NCI-H2107 (cell line): ENCODE measurements at regions not wholly inside any gene's neighbourhood (a gene's known extent, or its start where the extent isn't known, plus 50 kb on each side); places are given as distances from the start of the nearest gene placed in this dataset.

Experiments
- DNase-seq: peaks from one replicate; lab custom pipeline; 2025; lab: John Stamatoyannopoulos, UW

- DNase-seq = no peak
Observed at GRCh38 chr3:147015334-147015733, 391.0 kb downstream of the ZIC4 start.

DNA sequence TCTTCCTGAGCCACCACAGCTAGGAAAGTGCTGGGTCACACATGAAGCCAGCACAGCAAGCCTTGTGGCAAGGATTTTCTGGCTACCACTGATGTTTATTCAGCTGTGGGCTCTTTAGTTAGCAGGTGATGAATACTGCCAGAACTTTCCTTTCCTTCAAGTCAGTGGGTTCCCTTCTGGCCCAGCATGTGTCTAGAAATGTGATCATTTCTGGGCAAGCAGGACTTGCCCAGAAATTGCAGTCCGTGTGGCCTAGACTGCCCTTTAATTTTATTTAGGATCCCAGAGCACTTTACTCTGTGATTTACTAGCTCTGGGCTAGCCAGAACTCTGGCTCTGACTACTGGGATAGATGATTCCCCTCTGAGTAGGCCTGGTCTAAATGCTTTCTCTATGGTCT, 397.5 kb downstream of the ZIC4 start:
- no peak for DNase-seq

GRCh38 chr3:147008458-147008857, 397.9 kb downstream of the ZIC4 start:
- no peak for DNase-seq

- DNase-seq = no peak
Observed at GRCh38 chr3:147007736-147008245, 398.6 kb downstream of the ZIC4 start.

GRCh38 chr3:147002721-147003120, 397.6 kb upstream of the PLSCR5 start:
- DNase-seq = no peak

DNA sequence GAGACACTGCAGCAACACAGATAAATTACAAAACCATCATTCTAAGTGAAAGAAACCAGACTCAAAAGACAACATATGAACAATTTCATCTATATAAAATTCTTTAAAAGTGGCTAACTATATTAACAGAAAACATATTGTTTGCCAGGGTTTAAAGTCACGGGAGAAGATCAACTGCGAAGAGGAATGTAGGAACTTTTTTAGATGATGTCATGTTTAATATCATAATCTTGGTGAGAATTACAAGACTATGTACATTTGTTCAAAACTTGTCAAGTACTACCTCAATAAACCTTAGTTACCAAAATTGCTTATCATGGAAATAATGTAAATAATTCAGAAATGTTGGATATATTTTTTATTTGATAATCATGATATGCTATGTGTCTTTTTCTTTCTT, 395.1 kb upstream of the PLSCR5 start:
- no peak for DNase-seq

- DNase-seq = no peak
Observed at GRCh38 chr3:146991907-146992306, 386.8 kb upstream of the PLSCR5 start.

DNA sequence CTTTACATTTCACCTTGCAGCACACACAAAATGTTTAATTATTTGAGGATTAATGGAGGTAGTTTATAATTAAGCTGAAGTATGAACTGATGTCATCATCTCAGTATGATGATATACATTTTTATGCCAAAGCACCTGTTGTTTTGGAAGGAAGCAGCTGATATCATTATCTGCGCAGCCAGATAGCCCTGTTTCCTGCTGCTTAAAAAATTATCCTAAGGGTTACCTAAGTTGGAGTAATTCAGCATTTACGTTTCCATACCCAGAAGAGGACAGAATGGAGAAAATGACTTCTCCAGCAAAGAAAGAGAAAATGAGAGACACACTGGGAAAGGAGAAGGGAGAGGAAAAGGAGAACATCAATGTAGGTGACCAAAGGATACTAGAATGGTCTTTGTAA, 370.3 kb upstream of the PLSCR5 start:
- no peak for DNase-seq

DNA sequence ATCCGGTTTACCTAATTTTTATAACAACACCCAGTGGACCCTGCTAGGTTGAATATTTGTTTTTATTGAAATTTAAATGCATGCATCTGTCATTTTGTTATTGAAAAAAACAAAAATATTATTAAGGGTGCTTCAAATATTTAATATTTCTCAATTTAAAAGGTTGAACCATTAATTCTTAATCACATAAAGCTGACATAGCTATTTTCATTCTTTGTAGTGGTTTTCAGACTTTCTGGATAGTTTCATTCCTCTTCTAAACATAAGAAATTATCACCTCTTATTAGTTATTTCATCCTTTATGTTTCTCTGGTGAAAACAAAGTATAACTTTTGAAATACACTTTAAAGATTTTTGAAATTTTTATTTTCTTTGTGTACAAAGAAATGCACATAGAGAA, 369.9 kb upstream of the PLSCR5 start:
- DNase-seq = no peak

- DNase-seq = no peak
Observed at GRCh38 chr3:146974001-146974400, 368.9 kb upstream of the PLSCR5 start.

GRCh38 chr3:146972726-146973125, 367.6 kb upstream of the PLSCR5 start:
- no peak for DNase-seq

DNA sequence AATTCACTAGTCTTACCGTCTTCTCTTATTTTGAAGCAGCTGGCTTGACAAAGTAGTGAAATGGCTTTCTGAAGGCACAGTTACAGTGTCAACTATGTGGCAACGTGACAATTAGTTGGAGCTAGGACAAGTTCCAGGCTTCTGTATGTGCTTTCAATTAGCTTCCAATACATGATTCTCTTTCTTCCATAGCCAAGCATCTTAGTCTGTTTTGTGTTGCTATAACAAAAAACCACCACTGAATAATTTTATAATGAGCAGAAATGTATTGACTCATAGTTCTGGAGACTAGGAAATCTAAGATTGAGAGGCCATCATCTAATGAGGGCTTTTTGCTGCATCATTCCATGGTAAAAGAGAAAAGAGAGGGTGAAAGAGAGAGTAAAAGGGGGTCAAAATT, 365.1 kb upstream of the PLSCR5 start:
- no peak for DNase-seq

GRCh38 chr3:146969356-146969755, 364.2 kb upstream of the PLSCR5 start:
- no peak for DNase-seq

- no peak for DNase-seq
Observed at GRCh38 chr3:146968204-146968651, 363.1 kb upstream of the PLSCR5 start.

- DNase-seq = no peak
Observed at GRCh38 chr3:146967783-146968182, 362.6 kb upstream of the PLSCR5 start.

GRCh38 chr3:146966124-146966523, 361.0 kb upstream of the PLSCR5 start:
- no peak for DNase-seq

- no peak for DNase-seq
Observed at GRCh38 chr3:146953511-146953981, 348.4 kb upstream of the PLSCR5 start.

- DNase-seq = no peak
Observed at GRCh38 chr3:146948985-146949384, 343.8 kb upstream of the PLSCR5 start.

DNA sequence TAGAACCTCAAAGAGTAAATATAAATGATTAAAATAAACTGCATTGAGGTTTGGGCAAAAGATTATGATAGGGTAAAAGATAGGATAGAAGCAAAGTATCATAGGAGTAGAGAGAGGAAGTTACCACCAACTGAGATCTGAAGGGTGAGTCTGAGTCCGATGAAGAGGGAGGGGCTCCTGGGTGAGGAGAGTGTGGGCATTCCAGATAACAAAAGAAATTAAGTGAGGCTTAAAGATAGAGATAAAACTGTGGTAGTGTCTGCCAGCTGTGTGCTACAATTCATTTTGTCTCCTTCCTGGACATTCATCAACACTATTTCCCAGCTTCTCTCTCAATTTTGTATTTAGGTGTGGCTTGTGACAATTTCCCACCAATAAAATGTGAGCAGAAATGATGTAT, 343.0 kb upstream of the PLSCR5 start:
- no peak for DNase-seq

GRCh38 chr3:146929696-146930095, 324.6 kb upstream of the PLSCR5 start:
- DNase-seq = no peak

GRCh38 chr3:146928421-146929059, 323.4 kb upstream of the PLSCR5 start:
- no peak for DNase-seq

DNA sequence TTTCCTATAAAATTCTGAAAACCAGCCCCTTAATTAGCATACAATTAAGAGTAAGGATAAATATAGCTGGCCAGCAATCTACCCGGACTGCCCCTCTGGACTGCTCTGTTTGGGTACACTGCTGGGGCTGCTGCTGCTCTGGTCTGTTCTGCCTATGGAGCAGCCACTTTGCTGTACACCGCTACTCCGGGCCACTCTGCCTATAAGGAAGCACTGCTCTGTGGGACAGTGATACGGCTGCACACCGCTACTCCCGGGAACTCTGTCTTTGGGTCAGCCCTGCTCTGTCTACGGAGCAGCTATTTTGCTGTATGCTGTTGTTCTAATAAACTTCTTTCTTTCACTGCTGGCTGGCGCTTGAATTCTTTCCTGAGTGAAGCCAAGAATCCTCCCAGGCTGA, 316.5 kb upstream of the PLSCR5 start:
- no peak for DNase-seq

DNA sequence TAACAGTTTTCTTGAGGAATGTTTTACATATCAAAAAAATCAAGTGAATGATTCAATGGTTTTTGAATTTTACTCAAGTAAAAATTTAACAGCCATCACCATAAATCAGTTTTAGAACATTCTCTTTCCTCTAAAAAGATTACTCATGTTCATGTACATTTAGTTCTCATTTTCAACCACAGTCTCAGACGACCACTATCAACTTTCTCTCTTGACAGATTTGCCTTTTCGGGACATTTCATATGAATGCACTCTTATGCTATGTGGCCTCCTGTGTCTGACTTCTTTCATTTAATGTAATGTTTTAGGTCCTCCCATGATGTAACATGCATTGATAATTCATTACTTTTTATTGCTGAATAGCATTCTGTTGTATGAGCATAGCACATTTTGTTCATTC, 309.3 kb upstream of the PLSCR5 start:
- DNase-seq = no peak
